Endodermal cell (in vitro differentiated cells): ENCODE measurements at regions not wholly inside any gene's neighbourhood (a gene's known extent, or its start where the extent isn't known, plus 50 kb on each side); places are given as distances from the start of the nearest gene placed in this dataset.

Experiments
- DNase-seq: peaks from one replicate; pipeline ENCODE4 v3.0.0-alpha.2; 2017
- H3K27ac ChIP-seq: 2 replicates; pipeline ENCODE4 v1.5.1; 2013; ENCODE audit warnings: mild to moderate bottlenecking, low read depth, low read length, moderate library complexity
- H3K27me3 ChIP-seq: 2 replicates; pipeline ENCODE4 v1.6.1; 2013; ENCODE audit warnings: mild to moderate bottlenecking, low read length, moderate library complexity; ENCODE audit not compliant: insufficient read depth, control insufficient read depth, poor library complexity, severe bottlenecking
- H3K36me3 ChIP-seq: 2 replicates; pipeline ENCODE4 v1.7.0; 2013; ENCODE audit warnings: mild to moderate bottlenecking, low read length, moderate library complexity; ENCODE audit not compliant: control insufficient read depth, insufficient read depth
- H3K4me1 ChIP-seq: one replicate; pipeline ENCODE4 v1.7.0; 2013; ENCODE audit warnings: low read length; ENCODE audit not compliant: control insufficient read depth, insufficient read depth
- H3K4me3 ChIP-seq: 2 replicates; pipeline ENCODE4 v1.5.1; 2013; ENCODE audit warnings: mild to moderate bottlenecking, low read length, moderate library complexity
- H3K9ac ChIP-seq: 2 replicates; pipeline ENCODE4 v1.6.1; 2013; ENCODE audit warnings: mild to moderate bottlenecking, low read length, moderate library complexity; ENCODE audit not compliant: poor library complexity, severe bottlenecking; ENCODE audit errors: extremely low read depth
- H3K9me3 ChIP-seq: 2 replicates; pipeline ENCODE4 v1.6.1; 2013; ENCODE audit warnings: mild to moderate bottlenecking, low read length, moderate library complexity; ENCODE audit not compliant: control insufficient read depth
- H3K27ac Mint-ChIP-seq: 2 replicates; pipeline ENCODE4 v1.8.0; 2020; ENCODE audit warnings: mixed read lengths
- H3K27me3 Mint-ChIP-seq: 2 replicates; pipeline ENCODE4 v1.8.0; 2021; ENCODE audit warnings: mild to moderate bottlenecking, mixed read lengths; ENCODE audit not compliant: insufficient read depth
- H3K36me3 Mint-ChIP-seq: 2 replicates; pipeline ENCODE4 v1.8.0; 2020; ENCODE audit warnings: low read depth, mixed read lengths
- H3K4me1 Mint-ChIP-seq: 2 replicates; pipeline ENCODE4 v1.8.0; 2020; ENCODE audit warnings: mixed read lengths
- H3K4me3 Mint-ChIP-seq: 2 replicates; pipeline ENCODE4 v1.8.0; 2020; ENCODE audit warnings: mild to moderate bottlenecking, moderate library complexity, mixed read lengths
- H3K9me3 Mint-ChIP-seq: 2 replicates; pipeline ENCODE4 v1.8.0; 2020; ENCODE audit warnings: mild to moderate bottlenecking, mixed read lengths
- WGBS, 2 experiments: methylation state at CpG; one replicate each; pipeline versions ENCODE4 v1.1.5 to v1.1.7; 2013; ENCODE audit warnings: missing lambda C conversion rate in 2 of 2, mixed read lengths in 1 of 2; ENCODE audit not compliant: insufficient coverage in 1 of 2, insufficient read length in 1 of 2; 5-methylcytosine and 5-hydroxymethylcytosine counted together
- TF ChIP-seq, protein P1 (sequence below): fragments of 200-600 bp; sonication (generic); conservative IDR thresholded peaks from 2 replicates; pipeline ENCODE4 v1.5.0; 2021; ENCODE audit warnings: antibody characterized with exemption, mild to moderate bottlenecking

DNA sequence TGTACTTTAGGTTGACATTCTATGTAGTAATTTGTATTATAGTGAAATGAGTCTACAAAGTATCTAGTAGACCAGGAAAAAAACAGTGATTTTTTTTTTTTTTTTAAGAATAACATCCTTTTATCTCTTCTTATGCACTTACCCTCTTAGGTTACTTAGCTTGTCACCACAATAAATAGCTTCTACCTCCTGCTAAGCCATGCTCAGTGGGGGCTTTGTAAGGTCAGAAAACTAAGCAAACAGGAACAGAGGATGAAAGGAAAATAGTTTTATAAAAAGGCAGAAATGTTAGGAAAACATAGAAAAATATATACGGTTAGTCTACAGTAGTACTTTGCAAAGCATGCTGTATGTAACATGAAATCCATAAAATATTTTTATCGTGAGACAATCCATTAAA, 385.3 kb upstream of the ATXN7L3B start:
- no peak overlapping the region for H3K9ac ChIP-seq
- TF ChIP-seq, protein P1, sequence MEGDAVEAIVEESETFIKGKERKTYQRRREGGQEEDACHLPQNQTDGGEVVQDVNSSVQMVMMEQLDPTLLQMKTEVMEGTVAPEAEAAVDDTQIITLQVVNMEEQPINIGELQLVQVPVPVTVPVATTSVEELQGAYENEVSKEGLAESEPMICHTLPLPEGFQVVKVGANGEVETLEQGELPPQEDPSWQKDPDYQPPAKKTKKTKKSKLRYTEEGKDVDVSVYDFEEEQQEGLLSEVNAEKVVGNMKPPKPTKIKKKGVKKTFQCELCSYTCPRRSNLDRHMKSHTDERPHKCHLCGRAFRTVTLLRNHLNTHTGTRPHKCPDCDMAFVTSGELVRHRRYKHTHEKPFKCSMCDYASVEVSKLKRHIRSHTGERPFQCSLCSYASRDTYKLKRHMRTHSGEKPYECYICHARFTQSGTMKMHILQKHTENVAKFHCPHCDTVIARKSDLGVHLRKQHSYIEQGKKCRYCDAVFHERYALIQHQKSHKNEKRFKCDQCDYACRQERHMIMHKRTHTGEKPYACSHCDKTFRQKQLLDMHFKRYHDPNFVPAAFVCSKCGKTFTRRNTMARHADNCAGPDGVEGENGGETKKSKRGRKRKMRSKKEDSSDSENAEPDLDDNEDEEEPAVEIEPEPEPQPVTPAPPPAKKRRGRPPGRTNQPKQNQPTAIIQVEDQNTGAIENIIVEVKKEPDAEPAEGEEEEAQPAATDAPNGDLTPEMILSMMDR, result no peak
- Mint-ChIP-seq H3K9me3 (no peaks in the 10 kb centered on the region), H3K27ac (no peak overlapping the region), H3K27me3 (peaks cover 10% of the 10 kb centered on the region), H3K4me3 (no peak overlapping the region), H3K36me3 (no peaks in the 10 kb centered on the region), H3K4me1 (peaks cover 19% of the 10 kb centered on the region)
- H3K4me1 ChIP-seq, result peaks cover 11% of the 10 kb centered on the region
- no peak overlapping the region for H3K27ac ChIP-seq
- H3K27me3 ChIP-seq, result no peaks in the 10 kb centered on the region
- H3K9me3 ChIP-seq, result no peaks in the 10 kb centered on the region
- peak; percentile 57 for DNase-seq
- 44 to 46% methylated on average over 2 of the region's 2 CpGs for WGBS, 2 experiments
- no peak overlapping the region for H3K4me3 ChIP-seq
- H3K36me3 ChIP-seq, result no peaks in the 10 kb centered on the region

DNA sequence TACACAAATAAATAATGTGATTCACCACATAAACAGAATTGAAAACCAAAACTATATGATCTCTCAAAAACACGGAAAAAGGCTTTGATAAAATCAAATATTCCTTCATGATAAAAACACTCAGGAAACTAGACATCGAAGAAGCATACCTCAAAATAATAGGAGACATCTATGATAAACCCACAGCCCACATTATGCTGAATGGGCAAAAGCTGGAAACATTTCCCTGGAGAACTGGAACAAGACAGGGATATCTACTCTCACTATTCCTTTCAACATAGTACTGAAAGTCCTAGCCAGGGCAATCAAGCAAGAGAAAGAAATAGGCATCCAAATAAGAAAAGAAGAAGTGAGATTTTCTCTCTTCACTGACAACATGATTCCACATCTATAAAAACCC, 371.5 kb upstream of the ATXN7L3B start:
- Histone ChIP-seq H3K4me1 (no peaks in the 10 kb centered on the region), H3K27me3 (no peaks in the 10 kb centered on the region), H3K9ac (no peak overlapping the region), H3K36me3 (no peaks in the 10 kb centered on the region), H3K27ac (no peak overlapping the region), H3K9me3 (no peaks in the 10 kb centered on the region), H3K4me3 (no peak overlapping the region)
- no peak for DNase-seq
- Mint-ChIP-seq H3K4me1 (peaks cover 9% of the 10 kb centered on the region), H3K27me3 (no peaks in the 10 kb centered on the region), H3K9me3 (no peaks in the 10 kb centered on the region), H3K4me3 (no peak overlapping the region), H3K36me3 (no peaks in the 10 kb centered on the region), H3K27ac (no peak overlapping the region)
- TF ChIP-seq, protein P1, result no peak
- 94 to 100% methylated on average over 1 to 2 of the region's 2 CpGs for WGBS, 2 experiments

DNA sequence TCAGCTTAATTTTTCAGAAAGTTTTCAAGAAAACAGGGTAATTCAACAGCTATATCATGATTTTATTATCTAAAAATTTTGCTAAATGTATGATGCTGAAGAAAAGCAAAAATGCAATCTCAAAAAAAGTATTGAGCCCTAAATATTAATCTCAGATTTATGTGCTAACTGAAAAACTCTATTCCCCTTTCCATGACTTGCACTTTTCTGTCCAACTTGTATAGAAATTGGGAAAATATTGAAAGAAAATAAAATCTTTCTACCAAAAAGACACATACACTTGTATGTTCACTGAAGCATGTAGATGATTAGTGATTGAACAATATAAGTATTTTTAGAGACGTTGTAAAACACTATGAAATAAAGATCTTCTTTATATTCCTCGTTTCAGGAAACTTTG, 368.0 kb upstream of the ATXN7L3B start:
- peaks cover 2% of the 10 kb centered on the region for H3K9me3 Mint-ChIP-seq
- H3K27ac Mint-ChIP-seq, result no peak overlapping the region
- H3K4me3 Mint-ChIP-seq, result no peak overlapping the region
- no peaks in the 10 kb centered on the region for H3K27me3 Mint-ChIP-seq
- H3K9me3 ChIP-seq, result peaks cover 1% of the 10 kb centered on the region
- H3K27me3 ChIP-seq, result no peaks in the 10 kb centered on the region
- no peak overlapping the region for H3K9ac ChIP-seq
- TF ChIP-seq, protein P1, result no peak
- H3K4me1 Mint-ChIP-seq, result peaks cover 9% of the 10 kb centered on the region
- H3K27ac ChIP-seq, result no peak overlapping the region
- no peak overlapping the region for H3K4me3 ChIP-seq
- no peaks in the 10 kb centered on the region for H3K36me3 ChIP-seq
- 80% methylated on average over 1 of the region's 2 CpGs; no CpG with 5 or more reads in 1 of the 2 experiments for WGBS, 2 experiments
- DNase-seq, result no peak
- H3K36me3 Mint-ChIP-seq, result peaks cover 2% of the 10 kb centered on the region
- H3K4me1 ChIP-seq, result no peaks in the 10 kb centered on the region
